GM19395 (cell line): ENCODE measurements at regions not wholly inside any gene's neighbourhood (a gene's known extent, or its start where the extent isn't known, plus 50 kb on each side); places are given as distances from the start of the nearest gene placed in this dataset.
"Not testable (repeated sequence)": the region's sequence is repeated elsewhere in the genome, so short reads cannot be mapped to it uniquely, and the experiment has no call there.

ENCODE experiments used
- ATAC-seq: cut with Tn5 transposase; IDR thresholded peaks from one replicate; pipeline ENCODE4 v1.9.1; 2021; ENCODE audit warnings: mild to moderate bottlenecking, moderate library complexity; ENCODE audit not compliant: unreplicated experiment

- ATAC-seq = peak; percentile 52
Measured at GRCh38 chr2:181789827-181790448, 101.6 kb upstream of the ITPRID2 start.

GRCh38 chr2:181790716-181791649, 100.5 kb upstream of the ITPRID2 start:
- ATAC-seq = peak; percentile 95

- ATAC-seq = no peak
Measured at GRCh38 chr2:181792906-181793305, 98.6 kb upstream of the ITPRID2 start.

- no peak for ATAC-seq
Measured at GRCh38 chr2:181798022-181798421, 93.5 kb upstream of the ITPRID2 start.

GRCh38 chr2:181802300-181802699, 89.2 kb upstream of the ITPRID2 start:
- not testable (repeated sequence) for ATAC-seq

- ATAC-seq = not testable (repeated sequence)
Measured at GRCh38 chr2:181803903-181804799, 87.4 kb upstream of the ITPRID2 start.

- ATAC-seq = peak; percentile 60
Measured at GRCh38 chr2:181805228-181806038, 86.1 kb upstream of the ITPRID2 start.

- ATAC-seq = no peak
Measured at GRCh38 chr2:181806039-181806392, 85.5 kb upstream of the ITPRID2 start.

GRCh38 chr2:181807526-181807925, 84.0 kb upstream of the ITPRID2 start:
- no peak for ATAC-seq

- no peak for ATAC-seq
Measured at GRCh38 chr2:181810823-181811695, 80.5 kb upstream of the ITPRID2 start.

- ATAC-seq = no peak
Measured at GRCh38 chr2:181812106-181812743, 79.3 kb upstream of the ITPRID2 start.

GRCh38 chr2:181814057-181814491, 77.5 kb upstream of the ITPRID2 start:
- no peak for ATAC-seq

- no peak for ATAC-seq
Measured at GRCh38 chr2:181817509-181817908, 74.0 kb upstream of the ITPRID2 start.

- ATAC-seq = no peak
Measured at GRCh38 chr2:181818058-181818680, 73.4 kb upstream of the ITPRID2 start.

GRCh38 chr2:181818840-181819239, 72.7 kb upstream of the ITPRID2 start:
- ATAC-seq = no peak

- no peak for ATAC-seq
Measured at GRCh38 chr2:181821049-181821448, 70.5 kb upstream of the ITPRID2 start.

GRCh38 chr2:181822097-181822496, 69.4 kb upstream of the ITPRID2 start:
- ATAC-seq = no peak

- ATAC-seq = no peak
Measured at GRCh38 chr2:181823405-181823804, 68.1 kb upstream of the ITPRID2 start.
